ENCODE measurements at regions not wholly inside any gene's neighbourhood (a gene's known extent, or its start where the extent isn't known, plus 50 kb on each side); places are given as distances from the start of the nearest gene placed in this dataset.

DNA sequence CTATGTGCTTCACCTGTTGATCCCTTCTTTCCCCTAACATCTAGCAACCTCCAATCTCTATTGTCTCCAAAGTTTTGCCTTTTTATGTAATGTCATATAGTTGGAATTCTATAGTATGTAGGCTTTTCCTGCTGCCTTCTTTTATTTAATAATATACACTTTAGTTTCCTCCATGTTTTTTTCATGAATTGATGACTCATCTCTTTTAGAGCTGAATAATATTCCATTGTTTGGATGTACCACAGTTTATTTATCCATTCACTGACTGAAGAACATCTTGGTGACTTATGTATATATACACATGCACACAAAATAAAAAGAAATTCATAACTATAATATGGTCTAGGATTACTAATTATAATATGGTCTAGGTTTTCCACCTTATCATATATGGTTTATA lies 1314.2 kb downstream of the OTOL1 start (continued):
- no peak for TF ChIP-seq ZNF24 (tag by site-specific recombination; IDR thresholded peaks at IDR 0.05)
- no peak for TF ChIP-seq KLF9 (tag by site-specific recombination; IDR thresholded peaks at IDR 0.05; ENCODE audit: low read depth)
- no peak for TF ChIP-seq ZNF223 (tag by site-specific recombination; IDR thresholded peaks at IDR 0.05)
- TF ChIP-seq, protein P1, sequence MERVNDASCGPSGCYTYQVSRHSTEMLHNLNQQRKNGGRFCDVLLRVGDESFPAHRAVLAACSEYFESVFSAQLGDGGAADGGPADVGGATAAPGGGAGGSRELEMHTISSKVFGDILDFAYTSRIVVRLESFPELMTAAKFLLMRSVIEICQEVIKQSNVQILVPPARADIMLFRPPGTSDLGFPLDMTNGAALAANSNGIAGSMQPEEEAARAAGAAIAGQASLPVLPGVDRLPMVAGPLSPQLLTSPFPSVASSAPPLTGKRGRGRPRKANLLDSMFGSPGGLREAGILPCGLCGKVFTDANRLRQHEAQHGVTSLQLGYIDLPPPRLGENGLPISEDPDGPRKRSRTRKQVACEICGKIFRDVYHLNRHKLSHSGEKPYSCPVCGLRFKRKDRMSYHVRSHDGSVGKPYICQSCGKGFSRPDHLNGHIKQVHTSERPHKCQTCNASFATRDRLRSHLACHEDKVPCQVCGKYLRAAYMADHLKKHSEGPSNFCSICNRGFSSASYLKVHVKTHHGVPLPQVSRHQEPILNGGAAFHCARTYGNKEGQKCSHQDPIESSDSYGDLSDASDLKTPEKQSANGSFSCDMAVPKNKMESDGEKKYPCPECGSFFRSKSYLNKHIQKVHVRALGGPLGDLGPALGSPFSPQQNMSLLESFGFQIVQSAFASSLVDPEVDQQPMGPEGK (tag by site-specific recombination; IDR thresholded peaks at IDR 0.05), result no peak
- no peak for TF ChIP-seq ZBTB1 (tag by site-specific recombination; IDR thresholded peaks at IDR 0.05)
- TF ChIP-seq ZBTB21 (tag by site-specific recombination; IDR thresholded peaks at IDR 0.05), result no peak
- TF ChIP-seq KLF8 (tag by site-specific recombination; IDR thresholded peaks at IDR 0.05), result no peak
- no peak for TF ChIP-seq ZFP37 (tag by site-specific recombination; IDR thresholded peaks at IDR 0.05)
- no peak for TF ChIP-seq ZBTB17 (tag by site-specific recombination; IDR thresholded peaks at IDR 0.05)
- no peak for TF ChIP-seq ZNF785 (tag by site-specific recombination; IDR thresholded peaks at IDR 0.05)
- TF ChIP-seq ZBTB44 (tag by site-specific recombination; IDR thresholded peaks at IDR 0.05), result no peak
- TF ChIP-seq ZNF416 (tag by site-specific recombination; IDR thresholded peaks at IDR 0.05), result no peak
- no peak for TF ChIP-seq ZNF514 (tag by site-specific recombination; IDR thresholded peaks at IDR 0.05)

GRCh38 chr3:162842549-162843216 lies 1346.1 kb downstream of the OTOL1 start:
- CTCF ChIA-PET, result no interaction called here
- H3K4me3 ChIP-seq (ENCODE audit: low read depth, low read length), result no peak overlapping the region
- no peaks in the 10 kb centered on the region for H3K4me1 ChIP-seq (ENCODE audit: control insufficient read depth, insufficient read depth, low read length)
- POLR2A ChIA-PET, result no interaction called here
- H3K27ac ChIP-seq (ENCODE audit: extremely low read depth, low read depth, low read length), result no peak overlapping the region
- no peaks in the 10 kb centered on the region for H3K36me3 ChIP-seq (ENCODE audit: control insufficient read depth in 2 of 2, insufficient read depth in 1 of 2, low read length in 2 of 2)
- no peaks in the 10 kb centered on the region for H3K9me3 ChIP-seq (ENCODE audit: control insufficient read depth, insufficient read depth, low read depth, low read length)
- TF ChIP-seq ZNF174 (tag by site-specific recombination; IDR thresholded peaks at IDR 0.05) (no peak), PRDM10 (tag by site-specific recombination; IDR thresholded peaks at IDR 0.05) (no peak), OSR2 (tag by site-specific recombination; IDR thresholded peaks at IDR 0.05) (no peak), ZNF169 (tag by site-specific recombination; IDR thresholded peaks at IDR 0.05) (no peak), ZSCAN16 (tag by site-specific recombination; IDR thresholded peaks at IDR 0.05) (no peak), ZNF202 (tag by site-specific recombination; IDR thresholded peaks at IDR 0.05; ENCODE audit: borderline replicate concordance) (no peak), BCL11A (tag by site-specific recombination; IDR thresholded peaks at IDR 0.05; ENCODE audit: low read depth) (no peak), ZNF544 (tag by site-specific recombination; IDR thresholded peaks at IDR 0.05) (no peak)
- TF ChIP-seq, protein P2, sequence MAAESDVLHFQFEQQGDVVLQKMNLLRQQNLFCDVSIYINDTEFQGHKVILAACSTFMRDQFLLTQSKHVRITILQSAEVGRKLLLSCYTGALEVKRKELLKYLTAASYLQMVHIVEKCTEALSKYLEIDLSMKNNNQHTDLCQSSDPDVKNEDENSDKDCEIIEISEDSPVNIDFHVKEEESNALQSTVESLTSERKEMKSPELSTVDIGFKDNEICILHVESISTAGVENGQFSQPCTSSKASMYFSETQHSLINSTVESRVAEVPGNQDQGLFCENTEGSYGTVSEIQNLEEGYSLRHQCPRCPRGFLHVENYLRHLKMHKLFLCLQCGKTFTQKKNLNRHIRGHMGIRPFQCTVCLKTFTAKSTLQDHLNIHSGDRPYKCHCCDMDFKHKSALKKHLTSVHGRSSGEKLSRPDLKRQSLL (tag by site-specific recombination; IDR thresholded peaks at IDR 0.05), result no peak
